GM21360 (cell line): ENCODE measurements at regions not wholly inside any gene's neighbourhood (a gene's known extent, or its start where the extent isn't known, plus 50 kb on each side); places are given as distances from the start of the nearest gene placed in this dataset.
"Not testable (repeated sequence)": the region's sequence is repeated elsewhere in the genome, so short reads cannot be mapped to it uniquely, and the experiment has no call there.

Experiments
- ATAC-seq: cut with Tn5 transposase; IDR thresholded peaks from one replicate; pipeline ENCODE4 v1.9.1; 2021; ENCODE audit warnings: mild to moderate bottlenecking, moderate library complexity; ENCODE audit not compliant: unreplicated experiment

DNA sequence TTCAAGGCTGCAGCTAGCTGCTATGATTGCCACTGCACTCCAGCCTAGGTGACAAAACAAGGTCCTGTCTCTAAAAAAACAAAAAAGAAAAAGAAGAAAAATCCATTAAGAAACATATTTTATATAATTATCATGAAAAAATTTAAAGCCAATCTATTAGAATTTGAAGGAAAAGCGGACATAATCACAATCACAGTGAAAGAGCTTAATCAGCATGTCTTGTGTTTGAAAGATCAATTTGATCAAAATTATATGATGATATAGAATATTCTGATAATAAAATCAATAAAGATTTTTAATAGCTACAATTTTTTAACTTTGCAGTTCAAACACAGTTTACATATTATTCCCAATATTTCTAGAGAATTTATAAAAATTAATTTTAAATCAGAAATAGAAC, 210.1 kb downstream of the MEX3B start:
- no peak for ATAC-seq

- no peak for ATAC-seq
These were observed 215.3 kb downstream of the MEX3B start for GRCh38 chr15:81830520-81830919.

GRCh38 chr15:81829918-81830317, 215.9 kb downstream of the MEX3B start:
- ATAC-seq, result no peak

DNA sequence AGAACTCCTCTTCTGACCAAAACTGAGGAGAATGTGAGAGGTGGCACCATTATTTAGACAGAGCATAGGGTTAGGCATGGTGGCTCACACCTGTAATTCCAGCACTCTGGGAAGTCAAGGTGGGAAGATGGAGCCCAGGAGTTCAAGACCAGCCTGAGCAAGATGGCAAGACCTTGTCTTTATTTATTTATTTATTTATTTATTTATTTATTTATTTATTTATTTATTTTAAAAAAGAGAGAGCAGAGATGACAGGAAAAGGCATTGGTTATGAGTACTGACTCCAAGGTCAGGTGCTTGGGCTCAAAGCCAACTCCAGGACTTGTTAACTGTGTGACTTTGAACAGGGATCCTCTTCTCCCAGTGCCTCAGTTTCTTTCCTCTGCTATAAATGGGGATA, 217.7 kb downstream of the MEX3B start:
- ATAC-seq, result no peak

GRCh38 chr15:81825136-81825535, 220.7 kb downstream of the MEX3B start:
- ATAC-seq, result no peak

- not testable (repeated sequence) for ATAC-seq
These were observed 223.2 kb downstream of the MEX3B start for GRCh38 chr15:81822587-81822986.

DNA sequence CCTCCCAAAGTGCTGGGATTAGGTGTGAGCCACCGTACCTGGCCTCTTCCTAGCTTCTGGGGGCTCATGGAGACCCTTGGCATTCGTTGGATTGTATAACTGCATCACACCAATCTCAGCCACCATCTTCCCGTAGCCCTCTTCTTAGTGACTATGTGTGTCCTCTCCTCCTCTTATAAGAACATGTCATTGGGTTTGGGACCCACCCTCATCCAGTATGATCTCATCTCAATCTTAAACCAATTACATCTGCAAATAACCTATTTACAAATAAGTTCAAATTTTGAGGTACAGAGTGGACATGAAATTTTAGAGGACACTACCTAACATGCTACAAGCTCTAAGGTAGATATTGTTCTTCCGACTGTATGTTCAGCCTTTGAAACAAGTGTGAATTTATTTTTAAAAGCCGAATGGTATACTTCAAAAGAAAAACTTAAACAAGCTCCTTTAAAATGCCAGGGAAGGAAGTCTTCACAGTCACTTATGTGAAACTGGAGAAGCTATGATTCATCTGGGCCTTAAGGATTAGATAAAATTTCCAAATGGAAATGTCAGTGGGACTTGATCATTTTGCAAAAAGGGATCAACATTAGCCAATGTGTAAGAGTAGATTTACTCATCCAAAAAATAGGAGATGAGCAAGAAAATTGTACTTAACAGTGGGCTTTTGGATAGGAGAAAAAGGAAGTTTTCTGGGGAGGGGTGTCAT, 225.7 kb downstream of the MEX3B start:
- no peak for ATAC-seq

DNA sequence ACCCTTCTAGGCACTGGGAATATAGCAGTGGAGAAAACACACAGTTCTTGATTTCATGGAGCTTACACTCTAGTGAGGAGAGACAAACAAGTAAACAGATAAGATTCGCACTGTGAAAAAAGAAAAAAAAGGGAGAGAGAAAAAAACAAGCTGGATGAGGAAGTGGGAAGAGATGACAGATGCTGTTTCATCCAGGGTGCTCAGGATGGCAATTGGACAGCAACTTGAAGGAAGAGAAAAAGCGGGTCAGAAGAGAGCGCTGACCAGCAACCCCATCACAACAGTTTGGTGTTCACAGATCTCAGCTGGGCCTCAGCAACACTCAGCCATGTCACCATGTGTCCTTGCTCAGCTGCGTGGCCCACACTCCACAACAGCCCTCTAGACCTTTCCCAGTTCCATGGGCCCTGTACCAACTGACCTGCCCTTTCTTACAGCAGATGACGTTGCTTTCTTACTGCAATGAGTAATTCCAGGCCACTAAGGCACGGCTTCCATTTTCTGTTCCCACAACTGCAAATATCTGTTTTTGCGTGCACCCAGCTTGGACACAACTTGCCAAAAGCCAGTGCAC, 230.8 kb downstream of the MEX3B start:
- ATAC-seq, result no peak

GRCh38 chr15:81813215-81813614, 232.6 kb downstream of the MEX3B start:
- ATAC-seq, result no peak

DNA sequence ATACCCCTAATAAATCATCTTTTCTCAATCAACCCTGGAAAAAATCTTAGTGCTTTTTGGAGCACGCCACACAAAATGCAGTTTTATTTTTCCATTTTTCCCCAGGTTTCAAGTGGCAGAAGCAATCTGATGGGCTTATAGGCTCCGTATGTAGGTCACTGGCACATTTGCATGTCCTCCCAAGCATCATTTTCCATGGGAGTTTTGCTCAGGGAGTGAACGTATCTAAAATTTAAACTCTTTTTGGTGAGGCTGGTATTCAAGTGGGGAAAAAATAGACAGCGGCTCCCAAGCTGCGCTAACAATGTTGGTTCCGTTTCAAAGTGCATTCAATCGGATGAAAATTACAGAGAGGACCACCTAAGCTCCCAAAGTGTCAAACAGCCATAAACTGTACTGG, 233.4 kb downstream of the MEX3B start:
- no peak for ATAC-seq

DNA sequence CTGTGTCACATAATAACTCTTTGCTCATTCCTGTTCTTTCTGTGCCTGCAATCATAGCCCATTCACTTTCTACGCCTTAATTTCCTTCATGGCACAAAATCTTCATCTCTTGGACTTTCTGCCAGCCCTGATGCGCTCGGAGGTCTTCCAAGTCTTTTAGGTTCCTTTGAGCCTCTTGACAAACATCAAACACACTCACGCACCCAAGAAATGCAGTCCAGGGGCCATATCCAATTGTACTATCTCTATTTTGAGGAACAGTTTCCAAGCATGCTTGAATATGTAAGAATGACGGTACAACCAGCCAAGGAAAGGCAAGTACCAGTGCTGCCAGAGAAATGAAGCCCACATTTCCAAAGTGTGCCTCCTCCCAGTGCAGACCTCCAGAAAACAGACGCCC, 234.1 kb downstream of the MEX3B start:
- no peak for ATAC-seq

DNA sequence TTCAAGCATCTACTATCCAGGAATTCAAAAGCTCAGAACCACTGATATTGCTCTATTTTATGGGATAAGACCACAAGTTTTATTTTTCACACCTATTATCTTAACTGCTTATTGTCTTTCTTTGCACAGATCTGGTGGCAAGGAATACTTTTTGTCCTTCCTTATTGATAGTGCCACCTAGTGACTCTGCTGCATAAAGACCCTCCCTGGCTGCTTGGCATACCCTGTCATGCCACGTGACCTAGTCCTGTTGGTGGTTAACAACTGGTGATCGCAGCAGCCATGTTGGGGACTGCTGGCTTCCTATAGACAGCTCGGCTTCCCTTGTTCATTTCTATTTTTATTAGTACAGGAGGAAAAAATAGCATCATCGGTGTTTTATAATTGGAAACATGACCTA, 236.3 kb downstream of the MEX3B start:
- no peak for ATAC-seq

DNA sequence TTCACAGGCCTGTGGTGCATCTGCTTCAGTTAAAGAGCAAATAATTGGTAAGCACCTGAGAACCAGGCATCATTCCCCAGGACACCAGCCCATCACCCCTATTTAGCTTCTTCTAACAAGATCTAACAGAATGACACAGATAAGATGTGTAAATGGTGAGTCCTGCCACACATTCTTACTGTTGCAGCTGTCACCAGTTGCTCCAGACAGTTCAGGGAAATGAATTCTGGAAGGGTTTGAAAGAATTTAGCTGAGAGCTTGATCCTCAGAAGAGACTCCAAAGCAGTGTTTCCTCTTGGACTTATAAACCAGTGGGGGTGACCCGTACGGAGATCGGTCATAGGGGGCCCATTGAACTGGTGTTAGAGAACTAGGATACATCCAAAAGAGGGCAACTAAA, 238.0 kb downstream of the MEX3B start:
- ATAC-seq, result no peak

GRCh38 chr15:81807186-81807585, 238.6 kb downstream of the MEX3B start:
- ATAC-seq, result no peak

GRCh38 chr15:81795899-81796298, 249.9 kb downstream of the MEX3B start:
- ATAC-seq, result no peak

GRCh38 chr15:81792646-81793045, 253.2 kb downstream of the MEX3B start:
- no peak for ATAC-seq

DNA sequence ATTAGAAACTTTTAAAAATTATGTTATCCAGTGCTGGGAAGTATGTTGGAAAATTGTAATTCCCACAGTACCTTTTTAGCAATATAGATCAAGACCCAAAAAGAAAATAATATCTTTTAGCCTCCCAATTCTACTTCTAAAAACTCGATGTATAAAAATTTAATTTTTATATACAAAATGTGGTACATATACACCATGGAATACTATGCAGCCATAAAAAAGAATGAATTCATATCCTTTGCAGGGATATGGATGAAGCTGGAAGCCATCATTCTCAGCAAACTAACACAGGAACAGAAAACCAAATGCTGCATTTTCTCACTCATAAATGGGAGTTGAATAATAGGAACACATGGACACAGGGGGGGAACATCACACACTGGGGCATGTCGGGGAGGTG, 254.5 kb downstream of the MEX3B start:
- ATAC-seq, result not testable (repeated sequence)

DNA sequence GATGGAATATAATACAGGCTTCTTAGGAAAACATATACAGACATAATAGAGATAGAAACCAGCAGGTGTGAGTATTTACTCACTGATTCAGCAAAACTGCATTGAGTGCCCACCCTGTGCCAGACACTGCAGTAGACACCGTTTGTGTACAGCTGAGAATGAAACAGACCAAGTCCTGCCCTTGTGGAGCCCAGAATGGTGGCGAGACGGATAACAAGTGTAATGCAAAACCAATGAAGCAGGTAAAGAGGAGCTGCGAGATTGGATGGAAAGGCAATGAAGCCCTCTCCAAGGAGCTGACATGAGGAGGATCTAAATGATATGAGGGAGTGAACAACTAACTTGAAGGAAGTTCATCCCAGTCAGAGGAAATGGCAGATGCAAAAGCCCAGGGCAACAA, 256.4 kb downstream of the MEX3B start:
- ATAC-seq, result no peak

- ATAC-seq, result no peak
These were observed 259.0 kb downstream of the MEX3B start for GRCh38 chr15:81786776-81787175.

DNA sequence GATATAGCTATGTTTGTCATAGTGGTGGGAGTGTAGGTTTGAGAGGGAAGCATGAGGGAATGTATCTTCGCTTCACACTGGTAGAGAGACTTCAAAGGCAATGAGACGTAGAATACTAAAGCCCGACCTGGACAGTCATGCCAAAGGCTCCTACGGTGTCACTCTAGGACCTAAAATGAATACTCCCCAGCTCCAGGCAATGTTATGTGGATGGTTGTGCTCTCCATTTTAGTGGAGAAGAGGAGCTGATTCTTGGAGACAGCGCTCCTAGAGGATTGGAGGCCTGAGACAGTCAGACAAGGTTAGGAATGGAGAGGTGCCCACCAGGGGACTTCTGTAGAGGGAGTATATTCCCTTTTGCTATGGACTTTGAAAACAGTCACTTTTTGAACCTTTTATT, 260.1 kb downstream of the MEX3B start:
- ATAC-seq, result no peak

GRCh38 chr15:81785181-81785580, 260.6 kb downstream of the MEX3B start:
- no peak for ATAC-seq

DNA sequence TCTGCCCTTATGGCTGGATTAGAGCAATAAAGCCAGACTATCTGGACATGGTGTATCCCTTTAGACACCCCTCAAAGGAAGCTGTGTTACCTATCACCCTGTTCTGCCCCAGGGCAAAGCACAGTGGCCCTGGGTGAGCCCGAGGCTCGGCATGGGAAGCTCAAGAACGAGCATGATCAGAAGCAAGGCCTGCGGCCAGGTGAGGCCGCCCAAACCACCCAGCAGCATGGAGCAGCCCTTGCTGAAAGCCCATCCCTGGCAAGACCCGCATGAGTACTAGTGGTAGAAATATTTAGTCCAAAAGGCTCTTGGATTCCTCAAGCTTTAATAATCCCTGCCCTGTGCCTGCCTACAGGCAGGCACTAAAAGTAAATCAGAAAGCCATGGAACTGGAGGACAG, 261.1 kb downstream of the MEX3B start:
- ATAC-seq, result no peak

DNA sequence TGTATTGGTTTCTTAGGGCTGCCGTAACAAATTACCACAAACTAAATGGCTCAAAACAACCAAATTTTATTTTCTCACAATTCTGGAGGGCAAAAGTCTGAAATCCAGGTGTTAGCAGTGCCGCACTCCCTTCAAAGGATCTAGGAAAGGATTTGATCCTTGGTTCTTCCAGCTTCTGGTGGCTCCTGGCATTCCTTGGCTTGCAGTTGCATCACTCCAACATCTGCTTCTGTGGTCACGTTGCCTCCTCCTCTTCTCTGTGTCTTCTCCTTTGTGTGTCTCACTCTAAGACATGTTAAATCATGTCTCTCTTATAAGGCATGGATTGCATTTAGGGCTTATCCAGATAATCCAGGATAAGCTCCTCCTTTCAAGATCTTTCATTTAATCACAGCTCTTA, 262.2 kb downstream of the MEX3B start:
- no peak for ATAC-seq
